Stimulated activated effector memory CD8-positive, alpha-beta T cell treated with anti-CD3 and anti-CD28 coated beads, Interleukin-12 subunit alpha, Interleukin-12 subunit beta, amount 100 ng/mL, for 72 hours (primary cell): ENCODE measurements at regions not wholly inside any gene's neighbourhood (a gene's known extent, or its start where the extent isn't known, plus 50 kb on each side); places are given as distances from the start of the nearest gene placed in this dataset.
A peak's percentile ranks its signal among the peaks of the same experiment; 100 is the strongest.

Experiments
- ATAC-seq: fragments of 150-1000 bp; cut with Tn5 transposase; 2 replicates; pipeline ENCODE4 v1.10.0; 2021
- DNase-seq, 2 donors: peaks; one replicate each; pipeline ENCODE4 v3.0.0; 2021 to 2022; ENCODE audit warnings: low spot score in 2 of 2
- H3K27ac Mint-ChIP-seq: one replicate; pipeline ENCODE4 v1.8.0; 2022; ENCODE audit warnings: mild to moderate bottlenecking, mixed read lengths
- H3K36me3 Mint-ChIP-seq: one replicate; pipeline ENCODE4 v1.8.0; 2022; ENCODE audit warnings: mild to moderate bottlenecking, mixed read lengths
- H3K4me1 Mint-ChIP-seq: one replicate; pipeline ENCODE4 v1.8.0; 2022; ENCODE audit warnings: mixed read lengths
- H3K4me3 Mint-ChIP-seq: one replicate; pipeline ENCODE4 v1.8.0; 2022; ENCODE audit warnings: mild to moderate bottlenecking, mixed read lengths
- H3K9me3 Mint-ChIP-seq: one replicate; pipeline ENCODE4 v1.8.0; 2022; ENCODE audit warnings: mixed read lengths

DNA sequence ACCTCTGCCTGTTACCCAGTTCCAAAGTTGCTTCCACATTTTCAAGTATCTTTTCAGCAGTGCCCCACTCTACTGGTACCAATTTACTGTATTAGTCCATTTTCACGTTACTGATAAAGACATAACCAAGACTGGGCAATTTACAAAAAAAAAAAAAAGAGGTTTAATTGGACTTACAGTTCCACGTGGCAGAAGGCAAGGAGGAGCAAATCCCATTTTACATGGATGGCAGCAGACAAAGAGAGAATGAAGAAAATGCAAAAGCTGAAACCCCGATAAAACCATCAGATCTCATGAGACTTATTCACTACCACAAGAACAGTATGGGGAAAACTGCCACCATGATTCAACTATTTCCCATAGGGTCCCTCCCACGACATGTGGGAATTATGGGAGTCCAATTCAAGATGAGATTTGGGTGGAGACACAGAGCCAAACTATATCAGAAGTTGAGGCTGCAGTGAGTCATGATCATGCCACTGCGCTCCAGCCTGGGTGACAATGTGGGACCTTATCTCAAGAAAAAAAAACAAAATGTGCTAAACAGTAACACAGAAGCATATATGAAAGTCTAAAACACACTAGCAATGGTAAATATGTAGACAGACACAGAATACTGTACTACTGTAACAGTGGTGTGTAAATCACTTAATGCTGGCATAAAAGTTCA lies 190.3 kb upstream of the ZC3H12C start:
- no peak overlapping the region for H3K27ac Mint-ChIP-seq

GRCh38 chr11:109911488-109911887 lies 181.7 kb upstream of the ZC3H12C start:
- Mint-ChIP-seq H3K27ac (no peak overlapping the region), H3K4me1 (no peaks in the 10 kb centered on the region), H3K4me3 (no peak overlapping the region), H3K9me3 (peaks cover 6% of the 10 kb centered on the region), H3K36me3 (no peaks in the 10 kb centered on the region)
- ATAC-seq (no peak), DNase-seq (no peak)

More for the DNA sequence above, 190.3 kb upstream of the ZC3H12C start:
- Mint-ChIP-seq H3K9me3 (peaks cover 15% of the 10 kb centered on the region), H3K4me1 (no peaks in the 10 kb centered on the region), H3K36me3 (no peaks in the 10 kb centered on the region), H3K4me3 (no peak overlapping the region)
- DNase-seq (no peak), ATAC-seq (no peak)

- H3K4me1 Mint-ChIP-seq = no peaks in the 10 kb centered on the region
- H3K9me3 Mint-ChIP-seq = peaks cover 8% of the 10 kb centered on the region
- no peaks in the 10 kb centered on the region for H3K36me3 Mint-ChIP-seq
- H3K4me3 Mint-ChIP-seq = no peak overlapping the region
- DNase-seq = no peak
- H3K27ac Mint-ChIP-seq = no peak overlapping the region
- ATAC-seq = no peak
Observed at GRCh38 chr11:109914038-109914437, 179.2 kb upstream of the ZC3H12C start.

GRCh38 chr11:109914809-109915653 lies 178.2 kb upstream of the ZC3H12C start:
- no peaks in the 10 kb centered on the region for H3K36me3 Mint-ChIP-seq
- no peaks in the 10 kb centered on the region for H3K4me1 Mint-ChIP-seq
- no peak overlapping the region for H3K27ac Mint-ChIP-seq
- ATAC-seq = no peak
- peaks cover 8% of the 10 kb centered on the region for H3K9me3 Mint-ChIP-seq
- H3K4me3 Mint-ChIP-seq = no peak overlapping the region
- no peak for DNase-seq

- no peaks in the 10 kb centered on the region for H3K36me3 Mint-ChIP-seq
- H3K9me3 Mint-ChIP-seq = peaks cover 10% of the 10 kb centered on the region
- no peak overlapping the region for H3K27ac Mint-ChIP-seq
- no peaks in the 10 kb centered on the region for H3K4me1 Mint-ChIP-seq
- DNase-seq = no peak
- no peak for ATAC-seq
- H3K4me3 Mint-ChIP-seq = no peak overlapping the region
Observed at GRCh38 chr11:109926941-109927340, 166.3 kb upstream of the ZC3H12C start.

DNA sequence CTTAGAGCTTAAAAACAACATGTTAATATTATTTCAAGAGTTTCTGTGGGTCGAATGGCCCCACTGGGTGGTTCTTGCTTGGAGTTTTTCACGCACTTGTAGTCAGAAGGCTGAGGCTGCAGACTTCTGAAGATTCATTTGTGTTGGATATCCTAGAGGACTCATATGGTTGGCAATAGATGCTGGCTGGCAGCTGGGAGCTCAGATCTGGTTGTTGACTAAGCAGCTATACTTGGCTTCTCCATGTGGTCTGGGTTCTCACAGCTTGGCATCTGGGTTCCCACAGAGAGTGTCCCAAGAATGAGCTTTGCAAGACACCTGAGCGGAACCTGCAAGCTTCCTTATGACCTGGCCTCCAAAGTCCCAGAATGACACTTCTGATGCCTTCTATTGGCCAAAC lies 163.9 kb upstream of the ZC3H12C start:
- Mint-ChIP-seq H3K4me3 (no peak overlapping the region), H3K9me3 (peaks cover 5% of the 10 kb centered on the region), H3K4me1 (no peaks in the 10 kb centered on the region), H3K27ac (no peak overlapping the region), H3K36me3 (no peaks in the 10 kb centered on the region)
- DNase-seq = no peak
- no peak for ATAC-seq

DNA sequence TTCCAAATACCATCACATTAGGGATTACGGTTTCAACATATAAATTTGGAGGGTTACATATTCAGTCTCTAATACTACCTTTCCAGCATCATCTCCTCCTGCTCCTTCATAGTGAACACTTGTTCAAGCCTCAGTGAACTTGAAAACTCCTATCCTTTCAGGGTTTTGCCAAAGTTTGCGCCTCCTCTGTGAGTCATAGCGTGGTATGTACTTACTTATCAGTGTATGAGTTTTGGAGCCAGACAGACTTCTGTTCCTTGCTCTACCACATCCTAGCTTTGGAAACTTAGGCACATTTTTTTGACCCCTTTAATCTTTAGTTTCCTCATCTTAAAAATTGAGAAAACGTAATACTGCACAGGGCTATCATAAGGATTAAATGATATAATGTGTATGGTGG lies 160.1 kb upstream of the ZC3H12C start:
- ATAC-seq = no peak
- peaks cover 2% of the 10 kb centered on the region for H3K9me3 Mint-ChIP-seq
- no peak for DNase-seq

DNA sequence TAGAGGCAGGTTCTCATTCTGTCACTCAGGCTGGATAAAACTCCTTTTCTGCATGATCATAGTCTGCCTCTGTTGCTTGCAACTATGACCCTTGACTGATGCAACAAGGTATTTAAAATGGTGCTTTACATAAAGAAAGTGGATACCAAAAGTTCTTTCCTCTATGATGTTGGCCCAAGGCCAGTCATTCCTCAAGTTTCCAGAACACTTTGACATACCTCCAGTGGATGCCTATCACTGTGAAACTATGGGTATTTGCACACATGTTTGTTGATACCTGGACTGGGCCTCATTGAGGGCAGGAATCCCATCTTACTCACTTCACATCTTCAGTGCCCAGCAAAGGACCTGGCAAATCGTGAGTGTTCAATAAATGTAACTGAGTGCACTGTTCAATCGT lies 159.0 kb upstream of the ZC3H12C start:
- Mint-ChIP-seq H3K4me3 (no peak overlapping the region), H3K9me3 (no peaks in the 10 kb centered on the region), H3K4me1 (no peaks in the 10 kb centered on the region), H3K27ac (no peak overlapping the region), H3K36me3 (no peaks in the 10 kb centered on the region)
- DNase-seq (no peak), ATAC-seq (no peak)

More for the DNA sequence above, 160.1 kb upstream of the ZC3H12C start:
- Mint-ChIP-seq H3K4me3 (no peak overlapping the region), H3K27ac (no peak overlapping the region), H3K4me1 (no peaks in the 10 kb centered on the region), H3K36me3 (no peaks in the 10 kb centered on the region)

- no peaks in the 10 kb centered on the region for H3K4me1 Mint-ChIP-seq
- H3K27ac Mint-ChIP-seq = no peak overlapping the region
- no peak overlapping the region for H3K4me3 Mint-ChIP-seq
- H3K9me3 Mint-ChIP-seq = no peaks in the 10 kb centered on the region
- H3K36me3 Mint-ChIP-seq = no peaks in the 10 kb centered on the region
- ATAC-seq (no peak), DNase-seq (no peak)
Observed at GRCh38 chr11:109936661-109937180, 156.5 kb upstream of the ZC3H12C start.

DNA sequence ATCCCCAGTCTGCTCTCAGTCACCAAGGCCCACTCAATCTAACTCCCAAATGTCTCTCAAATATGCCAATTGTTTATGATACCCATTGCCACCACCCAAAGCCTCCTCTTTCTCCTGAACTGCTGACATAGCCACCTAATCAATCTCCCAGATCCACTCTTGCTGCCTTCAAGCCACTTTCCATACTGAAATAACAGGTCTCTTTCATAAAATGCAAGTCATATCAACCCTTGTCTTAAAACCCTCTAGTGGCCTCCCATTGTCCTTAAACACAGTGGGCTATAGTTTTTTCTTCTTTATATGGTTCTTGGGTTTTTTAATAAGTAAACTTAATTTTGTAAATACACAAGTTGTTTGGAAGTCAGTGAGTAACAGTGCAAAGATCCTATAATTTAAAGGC lies 155.2 kb upstream of the ZC3H12C start:
- Mint-ChIP-seq H3K27ac (no peak overlapping the region), H3K36me3 (no peaks in the 10 kb centered on the region), H3K4me3 (no peak overlapping the region), H3K4me1 (no peaks in the 10 kb centered on the region), H3K9me3 (no peaks in the 10 kb centered on the region)
- ATAC-seq = no peak
- DNase-seq = no peak

- no peak overlapping the region for H3K27ac Mint-ChIP-seq
- H3K4me3 Mint-ChIP-seq = no peak overlapping the region
- no peaks in the 10 kb centered on the region for H3K36me3 Mint-ChIP-seq
- H3K9me3 Mint-ChIP-seq = no peaks in the 10 kb centered on the region
- H3K4me1 Mint-ChIP-seq = no peaks in the 10 kb centered on the region
- DNase-seq (no peak), ATAC-seq (no peak)
Observed at GRCh38 chr11:109939166-109939810, 153.9 kb upstream of the ZC3H12C start.

GRCh38 chr11:109940816-109941215 lies 152.4 kb upstream of the ZC3H12C start:
- no peak overlapping the region for H3K27ac Mint-ChIP-seq
- no peaks in the 10 kb centered on the region for H3K9me3 Mint-ChIP-seq

GRCh38 chr11:109945626-109946321 lies 147.4 kb upstream of the ZC3H12C start:
- Mint-ChIP-seq H3K9me3 (no peaks in the 10 kb centered on the region), H3K27ac (no peak overlapping the region), H3K4me1 (peaks cover 5% of the 10 kb centered on the region), H3K4me3 (peak overlapping the region; percentile 32), H3K36me3 (no peaks in the 10 kb centered on the region)
- DNase-seq = no peak
- ATAC-seq = peak; percentile 35

More at GRCh38 chr11:109940816-109941215, 152.4 kb upstream of the ZC3H12C start:
- no peak overlapping the region for H3K4me3 Mint-ChIP-seq
- H3K4me1 Mint-ChIP-seq = no peaks in the 10 kb centered on the region
- no peak for DNase-seq
- ATAC-seq = no peak
- no peaks in the 10 kb centered on the region for H3K36me3 Mint-ChIP-seq

GRCh38 chr11:109946322-109946846 lies 146.8 kb upstream of the ZC3H12C start:
- Mint-ChIP-seq H3K4me3 (peak overlapping the region; percentile 32), H3K27ac (no peak overlapping the region), H3K36me3 (no peaks in the 10 kb centered on the region), H3K4me1 (peaks cover 5% of the 10 kb centered on the region), H3K9me3 (no peaks in the 10 kb centered on the region)
- peak; percentile 93 for ATAC-seq
- DNase-seq = peak; percentile 18 to 69

GRCh38 chr11:109954534-109954933 lies 138.7 kb upstream of the ZC3H12C start:
- H3K4me3 Mint-ChIP-seq = no peak overlapping the region
- no peaks in the 10 kb centered on the region for H3K4me1 Mint-ChIP-seq
- no peak overlapping the region for H3K27ac Mint-ChIP-seq
- ATAC-seq (no peak), DNase-seq (no peak)
- H3K9me3 Mint-ChIP-seq = peaks cover 2% of the 10 kb centered on the region
- no peaks in the 10 kb centered on the region for H3K36me3 Mint-ChIP-seq
